ENCODE measurements at regions not wholly inside any gene's neighbourhood (a gene's known extent, or its start where the extent isn't known, plus 50 kb on each side); places are given as distances from the start of the nearest gene placed in this dataset.
"Not testable (repeated sequence)": the region's sequence is repeated elsewhere in the genome, so short reads cannot be mapped to it uniquely, and the experiment has no call there.

GRCh38 chr7:148514236-148514635 lies 76.3 kb upstream of the C7orf33 start:
- no peak for TF ChIP-seq CTCF (IDR thresholded peaks at IDR 0.05; ENCODE audit: extremely low read depth, low read depth, low read length)
- no peak overlapping the region for H3K4me3 ChIP-seq (ENCODE audit: insufficient read depth, low read length)
- no peak overlapping the region for H2AFZ ChIP-seq (ENCODE audit: low read length)
- no peak for DNase-seq (ENCODE audit: insufficient read length, low spot score, missing footprints)
- no peaks in the 10 kb centered on the region for H3K79me2 ChIP-seq (ENCODE audit: insufficient read depth, low read length)
- no peaks in the 10 kb centered on the region for H3K4me1 ChIP-seq (ENCODE audit: insufficient read depth, low read length)
- no peak overlapping the region for H3K4me2 ChIP-seq (ENCODE audit: insufficient read depth, low read length)
- H3K27ac ChIP-seq (ENCODE audit: low read depth, low read length) = no peak overlapping the region
- no peaks in the 10 kb centered on the region for H3K9me3 ChIP-seq (ENCODE audit: low read depth, low read length)
- H4K20me1 ChIP-seq (ENCODE audit: insufficient read depth, low read length) = no peaks in the 10 kb centered on the region
- no peaks in the 10 kb centered on the region for H3K36me3 ChIP-seq (ENCODE audit: insufficient read depth, low read length)
- peaks cover 3% of the 10 kb centered on the region for H3K27me3 ChIP-seq (ENCODE audit: insufficient read depth, low read length)

GRCh38 chr7:148515237-148515636 lies 75.3 kb upstream of the C7orf33 start:
- DNase-seq (ENCODE audit: insufficient read length, low spot score, missing footprints) = no peak
- Histone ChIP-seq H3K36me3 (ENCODE audit: insufficient read depth, low read length) (no peaks in the 10 kb centered on the region), H3K79me2 (ENCODE audit: insufficient read depth, low read length) (no peaks in the 10 kb centered on the region), H3K27ac (ENCODE audit: low read depth, low read length) (no peak overlapping the region), H4K20me1 (ENCODE audit: insufficient read depth, low read length) (no peaks in the 10 kb centered on the region), H3K4me3 (ENCODE audit: insufficient read depth, low read length) (no peak overlapping the region), H3K4me2 (ENCODE audit: insufficient read depth, low read length) (no peak overlapping the region), H3K9me3 (ENCODE audit: low read depth, low read length) (no peaks in the 10 kb centered on the region), H3K4me1 (ENCODE audit: insufficient read depth, low read length) (no peaks in the 10 kb centered on the region), H2AFZ (ENCODE audit: low read length) (no peak overlapping the region), H3K27me3 (ENCODE audit: insufficient read depth, low read length) (peaks cover 3% of the 10 kb centered on the region)
- no peak for TF ChIP-seq CTCF (IDR thresholded peaks at IDR 0.05; ENCODE audit: extremely low read depth, low read depth, low read length)

GRCh38 chr7:148515728-148516695 lies 74.6 kb upstream of the C7orf33 start:
- Histone ChIP-seq H2AFZ (ENCODE audit: low read length) (no peak overlapping the region), H3K79me2 (ENCODE audit: insufficient read depth, low read length) (no peaks in the 10 kb centered on the region), H4K20me1 (ENCODE audit: insufficient read depth, low read length) (no peaks in the 10 kb centered on the region), H3K4me3 (ENCODE audit: insufficient read depth, low read length) (no peak overlapping the region), H3K27me3 (ENCODE audit: insufficient read depth, low read length) (peaks cover 3% of the 10 kb centered on the region), H3K36me3 (ENCODE audit: insufficient read depth, low read length) (no peaks in the 10 kb centered on the region), H3K4me1 (ENCODE audit: insufficient read depth, low read length) (no peaks in the 10 kb centered on the region), H3K9me3 (ENCODE audit: low read depth, low read length) (no peaks in the 10 kb centered on the region), H3K4me2 (ENCODE audit: insufficient read depth, low read length) (no peak overlapping the region), H3K27ac (ENCODE audit: low read depth, low read length) (no peak overlapping the region)
- no peak for TF ChIP-seq CTCF (IDR thresholded peaks at IDR 0.05; ENCODE audit: extremely low read depth, low read depth, low read length)
- no peak for DNase-seq (ENCODE audit: insufficient read length, low spot score, missing footprints)

- H3K4me1 ChIP-seq (ENCODE audit: insufficient read depth, low read length); H3K36me3 ChIP-seq (ENCODE audit: insufficient read depth, low read length); H2AFZ ChIP-seq (ENCODE audit: low read length); H4K20me1 ChIP-seq (ENCODE audit: insufficient read depth, low read length); H3K4me2 ChIP-seq (ENCODE audit: insufficient read depth, low read length); H3K27ac ChIP-seq (ENCODE audit: low read depth, low read length); H3K9me3 ChIP-seq (ENCODE audit: low read depth, low read length); H3K27me3 ChIP-seq (ENCODE audit: insufficient read depth, low read length); H3K79me2 ChIP-seq (ENCODE audit: insufficient read depth, low read length); DNase-seq (ENCODE audit: insufficient read length, low spot score, missing footprints); H3K4me3 ChIP-seq (ENCODE audit: insufficient read depth, low read length): not testable (repeated sequence)
These were observed 71.2 kb upstream of the C7orf33 start for GRCh38 chr7:148519386-148519785.
